VCaP (cell line): ENCODE measurements at regions not wholly inside any gene's neighbourhood (a gene's known extent, or its start where the extent isn't known, plus 50 kb on each side); places are given as distances from the start of the nearest gene placed in this dataset.

Source experiments
- H3K27ac ChIP-seq: fragments of 450-650 bp; 2 replicates; pipeline ENCODE4 v1.5.1; 2017
- CTCF ChIP-seq: fragments of 450-650 bp; conservative IDR thresholded peaks from 2 replicates; pipeline ENCODE4 v1.5.1; 2017; ENCODE audit warnings: mild to moderate bottlenecking, moderate library complexity

DNA sequence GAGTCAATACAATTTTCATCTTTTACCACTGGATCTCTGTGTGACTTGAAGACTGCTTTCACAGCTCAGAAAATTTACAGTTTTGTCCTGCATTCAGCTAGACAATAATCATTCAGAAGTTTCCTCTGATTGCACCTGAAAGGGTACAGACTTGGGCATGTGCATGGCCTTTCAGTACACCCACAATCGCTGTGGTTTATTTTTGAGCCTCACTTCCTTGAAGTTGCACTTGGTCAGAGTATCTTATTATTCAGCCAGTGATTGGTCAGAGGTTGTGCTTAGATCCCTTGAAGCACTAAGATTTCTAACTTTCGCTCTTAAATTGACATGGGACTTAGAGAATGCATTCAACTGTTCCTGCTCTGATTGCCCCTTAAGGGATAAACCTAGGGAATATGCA is 508.2 kb downstream of the FAM181B start:
- no peak overlapping the region for H3K27ac ChIP-seq
- TF ChIP-seq CTCF = no peak

DNA sequence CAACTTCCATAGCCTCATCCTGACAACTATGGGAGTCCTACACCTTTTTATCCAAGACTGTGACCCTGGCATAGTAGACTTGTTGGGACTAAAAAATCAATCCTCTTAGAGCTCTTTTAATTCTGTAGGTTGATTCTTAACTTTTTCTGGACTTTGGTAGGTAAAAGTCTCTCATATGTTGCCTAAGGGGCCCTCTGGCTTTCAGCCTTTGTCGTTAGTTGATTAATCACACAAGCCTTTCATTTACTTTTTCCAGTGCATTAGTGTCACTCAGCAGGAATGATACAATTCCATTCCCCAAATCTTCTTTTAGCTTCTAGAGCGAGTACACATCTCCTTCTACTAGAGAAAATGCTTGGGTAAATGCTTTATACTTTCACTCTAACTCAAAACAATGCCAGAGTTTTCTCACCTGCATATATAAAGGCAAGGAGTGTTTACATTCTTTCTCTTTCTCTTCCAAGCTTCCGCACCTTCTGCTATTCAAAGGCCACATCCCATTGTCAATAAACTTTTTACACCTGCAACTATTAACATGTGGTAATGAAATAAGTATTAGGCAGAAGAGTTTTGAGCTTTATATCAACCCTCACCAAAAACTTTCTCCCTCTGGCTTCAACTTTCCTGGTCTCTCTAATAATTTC is 516.6 kb downstream of the FAM181B start:
- H3K27ac ChIP-seq = no peak overlapping the region
- TF ChIP-seq CTCF = no peak

DNA sequence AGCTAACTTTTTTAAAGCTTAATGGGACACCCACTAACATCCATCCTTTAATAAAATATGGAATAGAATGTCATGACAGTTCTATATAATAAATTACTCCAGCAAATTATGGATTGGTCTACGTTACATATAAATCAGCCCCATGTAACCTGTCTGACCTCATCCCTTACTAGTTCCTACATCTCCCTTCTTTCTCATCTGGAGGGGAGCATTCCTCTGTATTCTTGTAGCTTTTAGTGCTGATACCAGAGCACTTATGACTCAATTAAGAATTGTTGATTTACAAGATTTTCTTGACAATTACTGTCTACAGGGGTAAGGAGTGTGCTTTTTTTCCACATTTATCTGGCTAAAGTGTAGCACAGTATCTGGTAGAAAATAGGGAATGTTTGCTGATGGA is 523.7 kb downstream of the FAM181B start:
- H3K27ac ChIP-seq = no peak overlapping the region
- no peak for TF ChIP-seq CTCF

DNA sequence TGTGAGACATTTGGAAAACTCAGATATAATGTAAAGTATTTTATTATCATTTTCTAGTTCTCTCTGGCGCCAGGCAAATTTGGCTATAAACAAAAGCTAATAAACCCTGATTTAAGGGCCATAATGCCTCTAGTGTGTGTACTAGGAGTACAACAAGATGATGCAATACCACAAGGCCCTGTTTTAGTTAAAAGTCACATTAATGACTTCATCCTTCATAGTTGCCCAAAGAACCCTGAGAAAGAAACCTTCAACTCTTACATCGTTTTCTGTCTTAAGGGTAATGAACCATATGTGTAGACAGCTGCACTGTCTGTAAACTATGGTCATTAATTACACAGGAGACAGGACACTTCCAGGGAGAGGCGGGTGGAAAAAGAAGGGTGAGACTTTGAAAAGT is 538.4 kb downstream of the FAM181B start:
- no peak overlapping the region for H3K27ac ChIP-seq
- TF ChIP-seq CTCF = no peak

- no peak overlapping the region for H3K27ac ChIP-seq
- TF ChIP-seq CTCF = no peak
Measured at GRCh38 chr11:82194521-82194920, 539.1 kb downstream of the FAM181B start.

DNA sequence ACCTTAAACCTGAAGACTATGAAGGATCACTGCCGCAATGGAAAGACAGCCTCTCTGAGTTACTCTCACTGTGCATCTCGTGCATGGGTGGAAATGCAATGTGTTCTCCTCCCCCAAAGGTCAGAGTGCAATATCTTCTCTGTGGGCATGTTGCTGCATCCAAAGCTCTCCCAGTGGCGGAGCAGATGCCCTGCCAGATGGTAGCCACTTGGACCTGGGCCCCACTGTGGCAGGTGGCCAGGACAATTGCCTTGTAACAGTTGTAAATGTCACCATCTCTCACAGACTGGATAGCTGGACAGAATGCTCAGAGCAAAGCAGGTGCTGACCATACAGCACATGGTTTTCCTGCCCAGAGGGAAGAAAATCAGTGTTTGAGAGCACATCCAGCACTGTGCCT is 542.0 kb downstream of the FAM181B start:
- TF ChIP-seq CTCF = no peak
- no peak overlapping the region for H3K27ac ChIP-seq

- no peak for TF ChIP-seq CTCF
- no peak overlapping the region; the same call in 1 of the 2 replicates for H3K27ac ChIP-seq
Measured at GRCh38 chr11:82185925-82186324, 547.7 kb downstream of the FAM181B start.
